HUES64 (cell line): ENCODE measurements at regions not wholly inside any gene's neighbourhood (a gene's known extent, or its start where the extent isn't known, plus 50 kb on each side); places are given as distances from the start of the nearest gene placed in this dataset.

Source experiments
- H3K27ac ChIP-seq: 2 replicates; pipeline ENCODE4 v1.7.0; 2013; ENCODE audit warnings: low read depth, low read length, inconsistent platforms
- H3K27me3 ChIP-seq: 2 replicates; pipeline ENCODE4 v1.6.1; 2013; ENCODE audit warnings: mild to moderate bottlenecking, low read length; ENCODE audit not compliant: insufficient read depth
- H3K36me3 ChIP-seq: 2 replicates; pipeline ENCODE4 v1.6.1; 2013; ENCODE audit warnings: mild to moderate bottlenecking, low read length; ENCODE audit not compliant: insufficient read depth
- H3K4me1 ChIP-seq: 2 replicates; pipeline ENCODE4 v1.6.1; 2013; ENCODE audit warnings: mild to moderate bottlenecking, low read length, moderate library complexity; ENCODE audit not compliant: insufficient read depth
- H3K4me3 ChIP-seq: 2 replicates; pipeline ENCODE4 v1.5.1; 2013; ENCODE audit warnings: mild to moderate bottlenecking, low read length, moderate library complexity
- H3K9ac ChIP-seq: 2 replicates; pipeline ENCODE4 v1.6.1; 2013; ENCODE audit warnings: mild to moderate bottlenecking, low read depth, low read length
- H3K9me3 ChIP-seq: 2 replicates; pipeline ENCODE4 v1.6.1; 2013; ENCODE audit warnings: low read depth, low read length; ENCODE audit not compliant: insufficient read depth
- whole genome bisulfite sequencing: fragments of 150-250, 120-280 bp; methylation state at CpG from one replicate; pipeline ENCODE4 v1.1.7; 2013; ENCODE audit warnings: missing lambda C conversion rate; 5-methylcytosine and 5-hydroxymethylcytosine counted together

GRCh38 chr5:17434982-17435381 is 63.0 kb upstream of the TAF11L2 start:
- no peaks in the 10 kb centered on the region for H3K9me3 ChIP-seq
- H3K9ac ChIP-seq, result no peak overlapping the region
- no peak overlapping the region for H3K4me3 ChIP-seq
- no peaks in the 10 kb centered on the region for H3K27me3 ChIP-seq
- peaks cover 6% of the 10 kb centered on the region; the same call in 1 of the 2 replicates for H3K4me1 ChIP-seq
- no peaks in the 10 kb centered on the region for H3K36me3 ChIP-seq
- H3K27ac ChIP-seq, result no peak overlapping the region

DNA sequence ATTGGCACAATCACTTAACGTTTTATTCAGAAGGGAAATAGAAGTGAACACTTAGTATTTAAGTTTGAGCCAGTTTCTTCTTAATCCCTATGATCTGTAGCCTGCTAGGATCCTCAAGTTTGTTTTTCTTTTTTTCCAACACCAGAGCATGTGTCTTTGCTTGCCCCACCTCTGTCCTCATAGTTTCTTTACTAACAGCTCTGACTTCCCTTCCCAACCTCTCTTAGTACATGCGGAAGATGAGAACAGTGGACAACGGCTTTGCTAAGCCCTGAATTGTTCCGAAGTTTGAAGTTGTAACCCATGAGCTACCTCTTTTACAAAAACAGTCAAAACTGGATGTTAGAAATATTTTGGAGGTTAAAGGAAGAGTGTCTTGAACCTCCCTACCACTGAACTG is 61.7 kb upstream of the TAF11L2 start:
- Histone ChIP-seq H3K9ac (no peak overlapping the region), H3K27ac (no peak overlapping the region), H3K36me3 (no peaks in the 10 kb centered on the region), H3K9me3 (no peaks in the 10 kb centered on the region), H3K4me1 (peaks cover 6% of the 10 kb centered on the region; the same call in 1 of the 2 replicates), H3K27me3 (no peaks in the 10 kb centered on the region), H3K4me3 (no peak overlapping the region)
- 96% methylated on average over 4 of the region's 4 CpGs for WGBS

DNA sequence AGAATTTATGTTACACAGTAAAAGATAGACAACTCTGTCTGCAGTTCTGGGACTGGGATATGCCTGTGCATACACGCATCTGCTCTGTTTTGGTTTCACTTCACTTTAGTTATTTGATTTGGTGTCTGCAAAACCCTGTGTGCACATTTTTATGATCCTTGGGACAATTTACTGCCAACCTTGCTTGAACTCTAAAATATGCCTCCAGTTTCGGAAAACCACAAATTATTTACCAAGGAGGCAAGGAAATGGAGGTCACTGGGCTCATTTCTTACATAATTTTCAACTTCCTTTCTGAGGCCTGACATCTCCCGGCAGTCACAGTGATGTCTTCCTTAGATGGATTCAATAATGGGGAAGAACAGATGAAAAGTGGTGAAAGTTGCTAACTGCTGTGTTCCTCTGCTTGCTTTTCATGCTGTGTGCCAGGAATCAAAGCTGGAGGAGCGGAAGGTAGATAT is 61.2 kb upstream of the TAF11L2 start:
- no peaks in the 10 kb centered on the region for H3K9me3 ChIP-seq
- H3K36me3 ChIP-seq, result no peaks in the 10 kb centered on the region
- H3K4me1 ChIP-seq, result peaks cover 6% of the 10 kb centered on the region; the same call in 1 of the 2 replicates
- no peak overlapping the region for H3K9ac ChIP-seq
- WGBS, result 94% methylated on average over 4 of the region's 4 CpGs
- H3K27me3 ChIP-seq, result no peaks in the 10 kb centered on the region
- H3K27ac ChIP-seq, result no peak overlapping the region
- no peak overlapping the region for H3K4me3 ChIP-seq

DNA sequence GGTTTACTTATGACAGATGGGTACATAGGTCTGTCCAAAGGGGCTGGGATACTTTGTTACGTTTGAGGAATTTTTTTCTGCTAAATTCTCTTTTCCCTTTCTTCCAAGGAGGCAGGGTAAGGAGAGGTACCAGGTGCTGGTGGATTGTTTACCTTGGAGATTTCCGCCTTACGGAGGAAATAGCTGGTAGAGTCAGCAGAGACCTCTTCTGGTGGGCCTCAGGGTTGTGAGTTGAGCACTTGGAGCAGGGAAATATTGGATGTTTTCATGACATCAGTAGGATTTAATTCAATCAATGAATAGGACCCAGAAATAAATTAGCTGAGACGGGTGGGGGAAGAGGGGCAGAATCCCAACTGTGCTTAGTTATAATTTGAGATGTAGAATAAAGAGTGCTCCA is 60.0 kb upstream of the TAF11L2 start:
- Histone ChIP-seq H3K27me3 (no peaks in the 10 kb centered on the region), H3K27ac (no peak overlapping the region), H3K9me3 (no peaks in the 10 kb centered on the region), H3K9ac (no peak overlapping the region), H3K4me3 (no peak overlapping the region), H3K36me3 (no peaks in the 10 kb centered on the region), H3K4me1 (peaks cover 6% of the 10 kb centered on the region; the same call in 1 of the 2 replicates)
- 73% methylated on average over 4 of the region's 4 CpGs for WGBS

DNA sequence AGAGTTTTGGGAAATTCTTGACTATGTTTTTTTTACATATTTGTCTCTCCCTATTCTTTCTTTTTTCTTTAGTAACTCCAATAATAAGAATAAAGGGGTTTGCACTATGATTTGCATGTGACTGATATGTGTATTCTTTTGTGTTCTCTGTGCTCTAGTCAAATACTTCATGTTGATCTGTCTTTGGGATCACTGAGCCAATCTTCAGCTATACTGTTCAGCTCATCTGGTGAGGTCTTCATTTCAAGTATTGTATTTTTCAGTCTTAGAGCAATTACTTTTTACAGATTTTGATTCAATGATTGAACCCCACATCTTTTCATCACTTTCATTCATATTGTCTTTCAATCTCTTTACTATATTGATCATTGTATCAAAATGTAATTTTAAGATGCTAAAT is 58.1 kb upstream of the TAF11L2 start:
- no peak overlapping the region for H3K27ac ChIP-seq
- H3K9me3 ChIP-seq, result no peaks in the 10 kb centered on the region
- no peak overlapping the region for H3K4me3 ChIP-seq
- H3K36me3 ChIP-seq, result no peaks in the 10 kb centered on the region
- H3K9ac ChIP-seq, result no peak overlapping the region
- no peaks in the 10 kb centered on the region for H3K27me3 ChIP-seq
- peaks cover 6% of the 10 kb centered on the region; the same call in 1 of the 2 replicates for H3K4me1 ChIP-seq

DNA sequence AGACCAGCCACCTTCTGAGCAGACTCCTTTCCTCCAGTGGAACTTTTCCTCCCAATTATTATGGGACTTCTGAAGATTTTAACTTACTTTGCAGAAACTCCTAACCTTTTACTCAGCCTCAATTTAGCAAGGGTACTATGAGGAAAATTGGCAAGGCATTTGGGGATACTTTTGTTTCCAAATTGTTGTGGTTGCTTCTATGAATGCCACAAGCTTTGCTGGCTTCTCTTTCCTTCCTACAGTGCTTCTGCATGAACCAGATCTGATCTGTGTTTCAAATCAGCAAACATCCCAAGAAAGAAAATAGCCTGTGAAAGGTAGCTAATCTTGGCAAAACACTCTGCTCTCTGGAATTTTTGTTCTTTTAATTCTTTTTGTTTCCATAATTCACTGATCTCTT is 57.3 kb upstream of the TAF11L2 start:
- Histone ChIP-seq H3K9me3 (no peaks in the 10 kb centered on the region), H3K9ac (no peak overlapping the region), H3K4me3 (no peak overlapping the region), H3K36me3 (no peaks in the 10 kb centered on the region), H3K27ac (no peak overlapping the region), H3K27me3 (no peaks in the 10 kb centered on the region), H3K4me1 (peaks cover 6% of the 10 kb centered on the region; the same call in 1 of the 2 replicates)

DNA sequence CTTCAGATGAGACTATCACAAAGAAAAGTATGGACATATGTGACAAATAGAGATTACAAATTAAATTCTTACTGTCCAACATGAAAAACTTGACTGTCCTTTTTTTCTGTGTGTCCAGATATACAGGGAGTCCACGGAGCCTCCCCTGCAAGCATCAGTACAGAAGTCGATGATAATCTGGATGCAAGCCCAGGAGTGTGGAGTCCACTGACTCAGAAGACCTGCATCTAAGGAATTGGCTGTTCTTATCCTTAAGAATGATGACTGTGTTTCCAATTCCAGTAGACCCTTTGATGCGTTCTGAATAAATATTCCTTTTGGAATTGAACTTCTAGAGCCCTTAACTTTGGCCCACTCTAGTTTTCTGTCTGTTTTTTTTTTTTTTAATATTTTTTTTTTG is 56.7 kb upstream of the TAF11L2 start:
- WGBS, result 96% methylated on average over 3 of the region's 3 CpGs
- Histone ChIP-seq H3K27ac (no peak overlapping the region), H3K4me1 (peaks cover 6% of the 10 kb centered on the region; the same call in 1 of the 2 replicates)

GRCh38 chr5:17443333-17444130 is 54.5 kb upstream of the TAF11L2 start:
- no peaks in the 10 kb centered on the region for H3K27me3 ChIP-seq
- no peaks in the 10 kb centered on the region for H3K4me1 ChIP-seq
- 94% methylated on average over 23 of the region's 23 CpGs for WGBS
- no peak overlapping the region for H3K4me3 ChIP-seq
- no peaks in the 10 kb centered on the region for H3K9me3 ChIP-seq
- H3K36me3 ChIP-seq, result no peaks in the 10 kb centered on the region
- no peak overlapping the region for H3K27ac ChIP-seq
- H3K9ac ChIP-seq, result no peak overlapping the region

More for the DNA sequence above, 56.7 kb upstream of the TAF11L2 start:
- Histone ChIP-seq H3K4me3 (no peak overlapping the region), H3K27me3 (no peaks in the 10 kb centered on the region), H3K9me3 (no peaks in the 10 kb centered on the region), H3K9ac (no peak overlapping the region), H3K36me3 (no peaks in the 10 kb centered on the region)

DNA sequence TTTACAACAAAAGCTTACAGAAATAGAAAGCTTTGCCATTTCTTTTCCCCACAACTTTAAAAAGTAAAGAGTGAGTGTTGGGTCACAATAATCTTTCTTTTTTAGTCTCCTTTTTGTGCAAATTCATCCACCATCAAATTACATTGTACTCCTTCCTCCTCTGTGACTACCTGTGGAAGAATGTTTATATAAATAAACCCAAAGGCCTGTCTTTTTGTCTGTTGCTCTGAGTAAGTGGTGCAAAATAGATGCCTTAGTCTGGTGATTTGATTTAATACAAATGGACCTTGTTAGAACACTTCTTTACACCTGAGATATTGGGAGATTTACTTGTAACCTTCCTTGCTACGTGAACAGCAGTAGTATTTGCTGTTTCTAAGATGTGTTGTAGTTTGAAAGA is 53.5 kb upstream of the TAF11L2 start:
- H3K4me1 ChIP-seq, result no peaks in the 10 kb centered on the region
- no peak overlapping the region for H3K4me3 ChIP-seq
- no peaks in the 10 kb centered on the region for H3K27me3 ChIP-seq
- H3K9ac ChIP-seq, result no peak overlapping the region
- 100% methylated on average over 1 of the region's 1 CpG for WGBS
- no peaks in the 10 kb centered on the region for H3K36me3 ChIP-seq
- H3K27ac ChIP-seq, result no peak overlapping the region
- H3K9me3 ChIP-seq, result no peaks in the 10 kb centered on the region

DNA sequence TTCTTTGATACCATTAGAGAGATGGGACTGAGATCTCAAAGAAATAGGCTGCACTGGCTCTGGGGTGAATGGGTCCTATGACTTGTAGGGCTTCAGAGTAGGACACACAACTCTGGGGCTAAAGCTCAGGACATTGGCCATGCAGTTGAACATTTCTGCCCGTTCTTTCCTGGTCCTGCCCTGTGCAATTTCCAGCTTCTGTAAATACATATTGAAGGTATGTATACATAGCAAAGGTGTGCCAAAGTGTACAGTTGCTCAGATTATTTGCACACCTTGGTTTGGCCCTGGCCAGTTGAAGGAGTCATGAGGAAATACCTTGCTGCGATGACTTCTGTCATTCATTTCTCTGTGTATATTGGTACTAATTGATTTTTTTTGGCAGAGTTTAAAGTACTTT is 52.8 kb upstream of the TAF11L2 start:
- H3K36me3 ChIP-seq, result no peaks in the 10 kb centered on the region
- no peaks in the 10 kb centered on the region for H3K9me3 ChIP-seq
- H3K27me3 ChIP-seq, result no peaks in the 10 kb centered on the region
- H3K4me1 ChIP-seq, result no peaks in the 10 kb centered on the region
- WGBS, result 84% methylated on average over 2 of the region's 2 CpGs
- no peak overlapping the region for H3K4me3 ChIP-seq
- no peak overlapping the region for H3K27ac ChIP-seq
- no peak overlapping the region for H3K9ac ChIP-seq
